ENCODE measurements at regions not wholly inside any gene's neighbourhood (a gene's known extent, or its start where the extent isn't known, plus 50 kb on each side); places are given as distances from the start of the nearest gene placed in this dataset.

- DNase-seq (ENCODE audit: low read depth), result no peak
These were observed 113.9 kb downstream of the RCN1 start for GRCh38 chr11:32204751-32205150.

GRCh38 chr11:32210556-32210955, 119.7 kb downstream of the RCN1 start:
- DNase-seq (ENCODE audit: low read depth), result peak; percentile 77

GRCh38 chr11:32213223-32213622, 122.3 kb downstream of the RCN1 start:
- peak; percentile 83 for DNase-seq (ENCODE audit: low read depth)

GRCh38 chr11:32215157-32215556, 124.3 kb downstream of the RCN1 start:
- DNase-seq (ENCODE audit: low read depth), result no peak

- DNase-seq (ENCODE audit: low read depth), result no peak
These were observed 125.9 kb downstream of the RCN1 start for GRCh38 chr11:32216749-32217148.

- DNase-seq (ENCODE audit: low read depth), result no peak
These were observed 128.4 kb downstream of the RCN1 start for GRCh38 chr11:32219320-32219719.

GRCh38 chr11:32221476-32222032, 130.7 kb downstream of the RCN1 start:
- DNase-seq (ENCODE audit: low read depth), result no peak

GRCh38 chr11:32224580-32224979, 133.7 kb downstream of the RCN1 start:
- DNase-seq (ENCODE audit: low read depth), result no peak

- no peak for DNase-seq (ENCODE audit: low read depth)
These were observed 134.9 kb downstream of the RCN1 start for GRCh38 chr11:32225571-32226285.

- DNase-seq (ENCODE audit: low read depth), result no peak
These were observed 135.6 kb downstream of the RCN1 start for GRCh38 chr11:32226480-32226879.

- DNase-seq (ENCODE audit: low read depth), result no peak
These were observed 138.8 kb downstream of the RCN1 start for GRCh38 chr11:32229576-32230240.

GRCh38 chr11:32231909-32232493, 141.1 kb downstream of the RCN1 start:
- peak; percentile 10 for DNase-seq (ENCODE audit: low read depth)

- DNase-seq (ENCODE audit: low read depth), result no peak
These were observed 141.6 kb downstream of the RCN1 start for GRCh38 chr11:32232516-32232915.

- DNase-seq (ENCODE audit: low read depth), result no peak
These were observed 142.4 kb downstream of the RCN1 start for GRCh38 chr11:32233276-32233675.

- no peak for DNase-seq (ENCODE audit: low read depth)
These were observed 143.1 kb downstream of the RCN1 start for GRCh38 chr11:32233928-32234327.

- no peak for DNase-seq (ENCODE audit: low read depth)
These were observed 153.6 kb downstream of the RCN1 start for GRCh38 chr11:32244453-32244852.

GRCh38 chr11:32253706-32254105, 162.8 kb downstream of the RCN1 start:
- DNase-seq (ENCODE audit: low read depth), result no peak

GRCh38 chr11:32255841-32256240, 165.0 kb downstream of the RCN1 start:
- no peak for DNase-seq (ENCODE audit: low read depth)

- no peak for DNase-seq (ENCODE audit: low read depth)
These were observed 165.6 kb downstream of the RCN1 start for GRCh38 chr11:32256466-32256865.

GRCh38 chr11:32259641-32260081, 168.8 kb downstream of the RCN1 start:
- DNase-seq (ENCODE audit: low read depth), result peak; percentile 50

GRCh38 chr11:32262367-32262766, 171.5 kb downstream of the RCN1 start:
- DNase-seq (ENCODE audit: low read depth), result no peak

GRCh38 chr11:32265911-32266310, 169.4 kb downstream of the WT1 start:
- DNase-seq (ENCODE audit: low read depth), result no peak

GRCh38 chr11:32266601-32267000, 168.7 kb downstream of the WT1 start:
- no peak for DNase-seq (ENCODE audit: low read depth)

All from RPMI7951 (cell line).